ENCODE measurements at regions not wholly inside any gene's neighbourhood (a gene's known extent, or its start where the extent isn't known, plus 50 kb on each side); places are given as distances from the start of the nearest gene placed in this dataset.

DNA sequence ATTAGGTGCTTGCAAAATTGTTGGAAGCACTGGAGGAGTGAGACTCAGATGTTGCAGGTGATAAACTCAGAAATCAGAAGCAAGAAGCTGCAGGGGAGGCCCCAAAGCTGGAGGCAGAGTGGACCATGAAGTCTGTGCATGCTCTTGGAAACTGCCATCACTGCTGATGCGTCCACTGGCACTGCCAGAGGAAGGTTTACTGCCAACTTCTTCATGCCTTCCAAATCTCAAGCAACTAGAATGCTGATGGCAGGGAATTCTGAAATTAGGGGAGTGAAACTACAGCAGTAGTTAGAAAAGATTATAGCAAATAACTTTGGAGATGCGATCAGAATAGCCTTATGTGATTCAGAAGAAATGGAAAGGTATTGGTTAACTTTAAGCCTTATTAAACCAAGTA lies 277.1 kb upstream of the SDK2 start:
- TF ChIP-seq FOXP2 (optimal IDR thresholded peaks at IDR 0.05; ENCODE audit: borderline replicate concordance, extremely low read depth, extremely low read length, insufficient read depth) (no peak), TAF1 (IDR thresholded peaks at IDR 0.05; ENCODE audit: borderline replicate concordance, insufficient read depth, low read length) (no peak), REST (IDR thresholded peaks at IDR 0.05; ENCODE audit: insufficient read depth in 1 of 2, low read depth in 2 of 2, low read length in 2 of 2) (no peak), SIN3A (IDR thresholded peaks at IDR 0.05; ENCODE audit: borderline replicate concordance, insufficient read depth, low read length) (no peak), POLR2AphosphoS5 (IDR thresholded peaks at IDR 0.05; ENCODE audit: low read depth, low read length) (no peak)

DNA sequence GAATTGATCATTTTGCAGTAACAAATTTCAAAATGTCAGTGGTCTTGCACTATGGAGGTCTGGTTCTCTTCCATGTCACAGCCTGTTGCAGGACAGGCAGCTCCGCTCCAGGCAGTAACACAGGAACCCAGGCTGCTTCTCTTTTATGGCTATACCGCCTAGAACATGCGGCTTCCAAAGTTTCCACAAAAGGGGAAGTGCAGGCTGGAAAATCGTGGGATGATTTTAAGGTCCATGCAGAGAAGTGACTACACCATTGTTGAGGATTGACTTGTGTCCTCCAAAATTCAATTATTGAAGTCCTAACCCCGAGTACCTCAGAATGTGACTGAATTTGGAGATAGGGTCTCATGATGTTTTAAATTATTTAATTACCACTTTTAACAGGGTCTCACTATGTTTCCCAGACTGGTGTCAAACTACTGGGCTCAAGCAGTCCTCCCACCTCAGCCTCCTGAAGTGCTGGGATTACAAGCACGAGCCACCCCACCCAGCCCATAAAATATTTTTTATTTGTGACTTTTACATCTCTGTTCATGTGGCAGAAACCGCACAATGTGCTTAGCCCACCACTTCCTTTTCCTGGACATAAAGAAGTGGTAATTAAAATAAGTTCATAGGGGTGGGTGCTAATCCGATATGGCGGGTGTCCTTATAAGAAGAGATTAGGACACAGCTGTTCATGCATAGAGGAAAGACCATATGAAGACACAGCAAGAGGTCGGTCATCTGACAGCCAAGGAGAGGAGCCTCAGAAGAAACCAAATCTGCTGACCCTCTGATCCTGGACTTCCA lies 279.2 kb upstream of the RPL38 start:
- TF ChIP-seq TAF1 (IDR thresholded peaks at IDR 0.05; ENCODE audit: borderline replicate concordance, insufficient read depth, low read length): no peak
- no peak for TF ChIP-seq SIN3A (IDR thresholded peaks at IDR 0.05; ENCODE audit: borderline replicate concordance, insufficient read depth, low read length)
- no peak for TF ChIP-seq POLR2AphosphoS5 (IDR thresholded peaks at IDR 0.05; ENCODE audit: low read depth, low read length)
- no peak for TF ChIP-seq REST (IDR thresholded peaks at IDR 0.05; ENCODE audit: insufficient read depth in 1 of 2, low read depth in 2 of 2, low read length in 2 of 2)
- TF ChIP-seq FOXP2 (optimal IDR thresholded peaks at IDR 0.05; ENCODE audit: borderline replicate concordance, extremely low read depth, extremely low read length, insufficient read depth): no peak

DNA sequence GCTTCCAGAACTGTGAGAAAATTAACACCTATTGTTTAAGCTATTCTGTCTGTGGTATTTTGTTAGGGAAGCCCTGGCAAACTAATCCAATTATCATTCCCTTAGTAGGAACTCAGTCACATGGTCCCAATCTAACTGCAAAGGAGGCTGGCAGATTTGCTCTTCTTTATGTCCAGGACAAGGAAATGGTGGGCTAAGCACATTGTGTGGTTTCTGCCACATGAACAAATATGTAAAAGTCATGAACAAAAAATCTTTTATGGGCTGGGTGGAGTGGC lies 278.6 kb upstream of the RPL38 start:
- TF ChIP-seq REST (IDR thresholded peaks at IDR 0.05; ENCODE audit: insufficient read depth in 1 of 2, low read depth in 2 of 2, low read length in 2 of 2): no peak
- TF ChIP-seq POLR2AphosphoS5 (IDR thresholded peaks at IDR 0.05; ENCODE audit: low read depth, low read length): no peak
- no peak for TF ChIP-seq FOXP2 (optimal IDR thresholded peaks at IDR 0.05; ENCODE audit: borderline replicate concordance, extremely low read depth, extremely low read length, insufficient read depth)
- no peak for TF ChIP-seq SIN3A (IDR thresholded peaks at IDR 0.05; ENCODE audit: borderline replicate concordance, insufficient read depth, low read length)
- no peak for TF ChIP-seq TAF1 (IDR thresholded peaks at IDR 0.05; ENCODE audit: borderline replicate concordance, insufficient read depth, low read length)

- TF ChIP-seq SIN3A (IDR thresholded peaks at IDR 0.05; ENCODE audit: borderline replicate concordance, insufficient read depth, low read length) (no peak), FOXP2 (optimal IDR thresholded peaks at IDR 0.05; ENCODE audit: borderline replicate concordance, extremely low read depth, extremely low read length, insufficient read depth) (no peak), REST (IDR thresholded peaks at IDR 0.05; ENCODE audit: insufficient read depth in 1 of 2, low read depth in 2 of 2, low read length in 2 of 2) (no peak), TAF1 (IDR thresholded peaks at IDR 0.05; ENCODE audit: borderline replicate concordance, insufficient read depth, low read length) (no peak), POLR2AphosphoS5 (IDR thresholded peaks at IDR 0.05; ENCODE audit: low read depth, low read length) (no peak)
Measured at GRCh38 chr17:73929860-73930430, 273.5 kb upstream of the RPL38 start.

Measured in PFSK-1 (cell line).